Stimulated activated naive CD8-positive, alpha-beta T cell treated with anti-CD3 and anti-CD28 coated beads, Interleukin-15, Interleukin-2, amounts not matched to agents 100 U/mL and 50 U/mL, for 24 hours (primary cell): ENCODE measurements at regions not wholly inside any gene's neighbourhood (a gene's known extent, or its start where the extent isn't known, plus 50 kb on each side); places are given as distances from the start of the nearest gene placed in this dataset.

Experiments
- ATAC-seq: fragments of 150-1000 bp; cut with Tn5 transposase; one replicate; pipeline ENCODE4 v1.10.0; 2021
- DNase-seq: peaks from one replicate; pipeline ENCODE4 v3.0.0; 2021

- DNase-seq = no peak
- ATAC-seq = no peak
These were observed 78.7 kb upstream of the MBOAT2 start for GRCh38 chr2:9082158-9082557.

- no peak for ATAC-seq
- no peak for DNase-seq
These were observed 78.3 kb upstream of the MBOAT2 start for GRCh38 chr2:9081750-9082149.

- ATAC-seq (no peak), DNase-seq (no peak)
These were observed 74.9 kb upstream of the MBOAT2 start for GRCh38 chr2:9078405-9078804.

GRCh38 chr2:9077691-9078090 lies 74.2 kb upstream of the MBOAT2 start:
- no peak for DNase-seq
- no peak for ATAC-seq

GRCh38 chr2:9076755-9077154 lies 73.3 kb upstream of the MBOAT2 start:
- ATAC-seq = no peak
- DNase-seq = no peak

- ATAC-seq (no peak), DNase-seq (no peak)
These were observed 72.7 kb upstream of the MBOAT2 start for GRCh38 chr2:9076210-9076609.

GRCh38 chr2:9074930-9075329 lies 71.4 kb upstream of the MBOAT2 start:
- ATAC-seq = no peak
- DNase-seq = no peak

GRCh38 chr2:9071584-9072124 lies 68.2 kb upstream of the MBOAT2 start:
- ATAC-seq = no peak

GRCh38 chr2:9071032-9071431 lies 67.5 kb upstream of the MBOAT2 start:
- ATAC-seq = peak; percentile 80
- DNase-seq = no peak

More at GRCh38 chr2:9071584-9072124, 68.2 kb upstream of the MBOAT2 start:
- no peak for DNase-seq

- no peak for DNase-seq
- no peak for ATAC-seq
These were observed 66.1 kb upstream of the MBOAT2 start for GRCh38 chr2:9069543-9069942.

GRCh38 chr2:9065901-9066300 lies 62.4 kb upstream of the MBOAT2 start:
- ATAC-seq (no peak), DNase-seq (no peak)

GRCh38 chr2:9063023-9063606 lies 59.6 kb upstream of the MBOAT2 start:
- ATAC-seq = no peak
- no peak for DNase-seq

GRCh38 chr2:9060819-9061218 lies 57.3 kb upstream of the MBOAT2 start:
- ATAC-seq (no peak), DNase-seq (no peak)

- DNase-seq = no peak
- ATAC-seq = no peak
These were observed 54.7 kb upstream of the MBOAT2 start for GRCh38 chr2:9057939-9058761.

- ATAC-seq (no peak), DNase-seq (no peak)
These were observed 52.0 kb upstream of the MBOAT2 start for GRCh38 chr2:9055471-9055870.

GRCh38 chr2:9053534-9053931 lies 50.0 kb upstream of the MBOAT2 start:
- ATAC-seq (no peak), DNase-seq (no peak)
